Activated CD4-positive, CD25-positive, alpha-beta regulatory T cell treated with anti-CD3 and anti-CD28 coated beads, Interleukin-2, amount 50 U/mL, for 72 hours (primary cell): ENCODE measurements at regions not wholly inside any gene's neighbourhood (a gene's known extent, or its start where the extent isn't known, plus 50 kb on each side); places are given as distances from the start of the nearest gene placed in this dataset.

Source experiments
- DNase-seq: peaks from one replicate; pipeline ENCODE4 v3.0.0; 2021

DNA sequence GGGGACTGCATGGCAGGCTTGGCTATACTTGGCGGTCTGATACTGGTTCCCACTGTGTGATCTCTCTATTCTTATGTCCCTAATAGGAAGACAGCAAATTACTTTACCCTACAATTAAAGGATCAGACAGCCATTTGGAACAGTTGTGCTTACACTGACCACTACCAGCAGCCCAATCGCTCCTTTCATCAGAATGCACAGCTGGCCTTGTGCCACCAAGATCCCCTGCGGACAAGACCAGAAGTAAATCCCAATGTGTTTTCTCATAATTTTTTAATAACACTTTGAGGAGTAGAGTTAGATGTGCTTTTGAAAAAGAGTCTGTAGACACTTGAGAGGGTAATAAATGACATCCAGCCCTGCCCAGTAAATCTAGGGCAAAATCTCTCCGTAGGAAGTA is 297.2 kb upstream of the ZNF32 start:
- no peak for DNase-seq

DNA sequence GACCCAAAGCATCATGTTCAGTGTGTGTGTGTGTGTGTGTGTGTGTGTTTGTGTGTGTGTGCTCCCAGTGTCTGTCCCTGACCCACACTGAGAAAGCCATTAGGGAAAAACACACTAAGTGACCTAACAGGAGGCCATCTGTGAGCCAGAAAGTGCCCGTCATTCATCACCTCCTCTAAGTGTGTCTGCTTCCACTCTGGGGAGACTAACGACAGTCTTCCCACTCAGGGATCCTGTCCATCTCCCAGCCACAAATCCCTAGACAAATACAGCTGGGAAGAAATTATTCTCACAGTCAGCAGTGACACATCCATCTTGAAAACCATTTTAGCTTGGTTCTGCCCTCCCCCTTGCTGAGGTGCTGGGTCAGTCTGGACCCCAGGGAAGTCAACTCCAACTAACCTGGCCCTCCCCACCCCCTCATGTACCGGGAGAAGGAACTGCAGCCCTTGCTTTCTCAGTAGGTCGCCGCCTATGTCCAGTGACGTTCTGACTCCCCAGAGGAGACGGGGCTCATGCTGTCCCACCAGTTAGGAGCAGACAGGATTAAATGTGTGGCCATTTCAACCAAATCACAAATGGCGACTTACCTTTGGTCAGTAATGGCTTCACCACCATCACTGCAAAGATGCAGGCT is 296.5 kb upstream of the ZNF32 start:
- no peak for DNase-seq

DNA sequence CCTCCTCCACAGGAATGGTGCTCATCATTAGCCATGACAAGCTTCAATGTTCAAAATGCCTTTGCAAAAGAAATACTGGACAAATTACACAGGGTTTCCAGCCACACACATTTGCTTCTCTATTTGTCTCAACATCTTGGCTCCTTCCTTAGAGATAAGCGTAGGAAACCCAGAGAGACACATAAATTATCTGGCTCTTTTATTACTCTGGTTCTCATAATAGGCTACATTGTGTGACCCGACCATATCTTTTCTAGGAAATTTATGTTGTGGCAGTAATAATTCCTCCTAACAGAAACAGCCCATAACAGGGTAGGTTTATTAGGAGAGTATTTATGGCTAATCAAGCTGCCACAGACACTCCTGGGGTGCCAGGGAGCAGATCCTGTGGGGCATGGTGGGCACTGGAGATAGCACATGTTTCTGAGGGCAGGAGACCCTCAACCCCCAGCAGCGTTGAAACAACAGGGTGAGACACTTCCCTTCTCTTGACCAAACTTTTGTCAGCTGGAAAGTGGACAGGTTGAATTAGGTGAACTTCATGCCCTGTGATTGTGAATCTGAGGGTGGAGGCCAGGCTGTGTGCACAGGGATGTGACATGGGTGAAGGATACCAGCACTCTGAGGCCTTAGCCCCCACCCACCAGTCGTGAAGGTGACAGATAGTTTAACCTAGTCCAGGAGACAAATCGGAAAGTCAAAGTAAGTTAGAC is 295.9 kb upstream of the ZNF32 start:
- DNase-seq: no peak

GRCh38 chr10:43943818-43944360 is 295.2 kb upstream of the ZNF32 start:
- no peak for DNase-seq

GRCh38 chr10:43943119-43943817 is 294.6 kb upstream of the ZNF32 start:
- no peak for DNase-seq

GRCh38 chr10:43942096-43942850 is 293.6 kb upstream of the ZNF32 start:
- no peak for DNase-seq

DNA sequence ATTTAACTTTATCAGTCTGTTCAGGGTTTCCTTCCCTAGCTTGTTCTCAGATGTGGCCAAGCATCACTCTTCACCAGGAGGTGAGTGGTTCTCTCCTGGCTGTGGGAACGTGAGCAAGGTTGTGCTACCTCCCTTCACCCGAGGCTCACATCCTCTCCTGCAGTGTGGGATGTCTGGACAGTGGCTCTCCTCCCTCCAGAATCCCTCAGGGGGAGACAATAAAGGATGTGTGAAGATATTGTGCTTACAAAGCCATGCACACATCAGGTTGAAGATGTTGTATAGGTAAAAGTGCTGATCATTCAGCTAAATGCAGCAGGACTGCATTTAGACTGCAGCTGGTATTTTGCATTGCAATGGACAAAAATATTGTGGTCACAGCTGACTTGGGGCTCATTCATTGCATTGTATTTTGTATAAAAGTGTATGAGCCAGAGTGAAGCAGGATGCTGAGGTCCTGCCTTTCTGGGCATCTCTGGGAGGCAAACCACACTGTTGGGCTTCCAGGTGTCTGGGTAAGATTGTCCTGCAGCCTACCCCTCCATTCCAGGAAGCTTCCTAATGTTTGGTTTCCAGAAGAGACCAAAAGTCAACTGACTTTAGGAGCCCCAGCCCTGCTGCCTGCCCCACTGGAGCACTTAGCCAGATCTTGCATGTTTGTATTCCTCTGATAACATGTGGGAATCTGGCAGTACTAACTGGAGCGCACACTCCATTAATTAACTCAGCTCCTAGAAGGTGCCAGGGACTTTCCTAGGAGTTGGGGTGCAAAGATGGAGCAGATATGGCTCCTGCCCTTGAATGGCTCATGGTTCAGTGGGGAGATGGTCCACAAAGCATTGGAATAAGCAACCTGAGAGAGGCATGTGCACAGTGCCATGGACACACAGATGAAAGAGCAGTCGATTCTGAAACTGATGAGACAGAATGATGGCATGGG is 292.5 kb upstream of the ZNF32 start:
- DNase-seq: no peak

- no peak for DNase-seq
These were observed 291.5 kb upstream of the ZNF32 start for GRCh38 chr10:43939939-43940820.

GRCh38 chr10:43939389-43939938 is 290.8 kb upstream of the ZNF32 start:
- no peak for DNase-seq

GRCh38 chr10:43938810-43939209 is 290.1 kb upstream of the ZNF32 start:
- no peak for DNase-seq

GRCh38 chr10:43931308-43931930 is 282.7 kb upstream of the ZNF32 start:
- DNase-seq: no peak

GRCh38 chr10:43930777-43931176 is 282.1 kb upstream of the ZNF32 start:
- no peak for DNase-seq

GRCh38 chr10:43930243-43930642 is 281.6 kb upstream of the ZNF32 start:
- no peak for DNase-seq

- no peak for DNase-seq
These were observed 280.4 kb upstream of the ZNF32 start for GRCh38 chr10:43929122-43929521.

GRCh38 chr10:43928425-43928968 is 279.8 kb upstream of the ZNF32 start:
- no peak for DNase-seq

DNA sequence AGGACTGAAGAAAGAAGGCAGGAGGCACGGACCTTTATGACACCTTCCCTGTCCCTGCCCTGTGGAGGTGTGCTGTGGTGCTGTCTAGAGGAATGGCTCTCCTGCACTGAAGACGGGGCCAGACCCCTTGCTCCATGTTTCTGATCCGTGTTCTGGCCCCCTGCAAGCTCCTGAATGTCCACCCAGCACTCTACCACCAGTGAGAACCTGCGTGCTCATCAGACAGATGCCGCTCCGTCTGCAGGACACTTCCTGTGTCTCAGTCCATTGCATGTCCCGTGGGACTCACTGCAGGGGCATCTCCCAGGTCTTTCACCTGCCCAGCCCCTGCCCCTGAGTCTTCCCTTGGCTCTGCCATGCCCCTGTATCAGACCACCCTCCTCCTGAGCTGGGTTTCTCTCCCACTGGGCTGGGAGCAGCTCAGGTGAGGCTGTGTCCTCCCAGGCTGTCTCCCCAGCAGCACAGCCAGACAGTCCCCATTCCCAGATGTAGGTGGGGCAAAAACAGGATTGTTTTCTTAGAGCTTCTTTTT is 278.3 kb upstream of the ZNF32 start:
- DNase-seq: no peak

DNA sequence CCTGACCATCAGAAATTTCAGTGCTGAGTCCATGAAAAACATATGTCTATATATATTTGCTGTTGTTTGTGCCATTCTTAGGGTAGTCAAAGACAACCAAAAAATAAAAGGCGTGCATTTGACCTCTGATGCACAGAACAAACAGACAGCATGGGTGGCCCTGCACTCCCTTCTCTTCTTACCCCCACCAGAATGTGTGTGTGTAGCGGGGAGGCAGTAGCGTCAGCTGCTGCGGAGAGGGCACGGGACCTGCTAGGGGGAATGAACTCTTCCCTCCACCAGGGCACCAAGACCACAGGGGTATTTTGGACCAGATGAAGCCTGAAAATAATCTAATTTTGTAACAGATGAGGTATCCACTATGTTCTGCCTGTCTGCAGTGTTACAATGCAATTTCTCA is 277.7 kb upstream of the ZNF32 start:
- no peak for DNase-seq

DNA sequence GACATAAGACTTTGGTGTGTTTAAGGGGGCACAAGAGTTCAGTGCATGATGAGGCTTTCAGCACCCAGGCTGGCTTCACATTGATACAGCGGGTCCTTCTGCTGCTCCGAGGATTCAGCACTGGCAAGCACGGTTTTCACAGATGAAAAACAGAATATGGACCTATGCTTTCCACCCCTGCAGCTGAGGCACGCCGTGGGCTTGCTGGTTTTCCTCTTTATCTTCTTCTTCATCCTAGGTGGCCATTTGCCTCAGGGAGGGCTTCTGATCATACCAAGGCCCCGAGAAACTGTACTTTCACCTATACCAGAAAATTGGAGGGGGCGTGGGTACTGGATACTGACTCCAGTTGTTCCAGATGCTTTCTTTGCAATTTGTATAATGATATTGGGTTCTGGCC is 277.1 kb upstream of the ZNF32 start:
- no peak for DNase-seq

- no peak for DNase-seq
These were observed 274.6 kb upstream of the ZNF32 start for GRCh38 chr10:43923328-43923727.
